ENCODE measurements at regions not wholly inside any gene's neighbourhood (a gene's known extent, or its start where the extent isn't known, plus 50 kb on each side); places are given as distances from the start of the nearest gene placed in this dataset.

- Histone ChIP-seq H3K27ac (no peak overlapping the region), H4K20me1 (ENCODE audit: insufficient read depth) (no peaks in the 10 kb centered on the region), H3K79me2 (ENCODE audit: insufficient read depth, low read depth) (no peaks in the 10 kb centered on the region), H3K27me3 (ENCODE audit: insufficient read depth, low read depth) (no peaks in the 10 kb centered on the region), H3K4me3 (IDR thresholded peaks at IDR 0.05; ENCODE audit: insufficient read depth, low read depth, low read length) (no peak overlapping the region), H3K4me2 (no peak overlapping the region), H3K36me3 (ENCODE audit: insufficient read depth) (no peaks in the 10 kb centered on the region), H2AFZ (ENCODE audit: low read depth) (no peak overlapping the region), H3K9ac (no peak overlapping the region), H3K4me1 (ENCODE audit: low read depth, poor library complexity, severe bottlenecking) (no peaks in the 10 kb centered on the region)
- no peak for TF ChIP-seq CTCF (conservative IDR thresholded peaks at IDR 0.05; ENCODE audit: low read depth, low read length)
Observed at GRCh38 chr2:107313316-107313715, 427.3 kb upstream of the ST6GAL2 start.

- H3K4me1 ChIP-seq (ENCODE audit: low read depth, poor library complexity, severe bottlenecking), result no peaks in the 10 kb centered on the region
- H2AFZ ChIP-seq (ENCODE audit: low read depth), result no peak overlapping the region
- H3K27me3 ChIP-seq (ENCODE audit: insufficient read depth, low read depth), result no peaks in the 10 kb centered on the region
- H3K4me3 ChIP-seq (IDR thresholded peaks at IDR 0.05; ENCODE audit: insufficient read depth, low read depth, low read length), result no peak overlapping the region
- H4K20me1 ChIP-seq (ENCODE audit: insufficient read depth), result no peaks in the 10 kb centered on the region
- H3K36me3 ChIP-seq (ENCODE audit: insufficient read depth), result no peaks in the 10 kb centered on the region
- no peak overlapping the region for H3K9ac ChIP-seq
- no peak for TF ChIP-seq CTCF (conservative IDR thresholded peaks at IDR 0.05; ENCODE audit: low read depth, low read length)
- no peak overlapping the region for H3K27ac ChIP-seq
- H3K4me2 ChIP-seq, result no peak overlapping the region
- H3K79me2 ChIP-seq (ENCODE audit: insufficient read depth, low read depth), result no peaks in the 10 kb centered on the region
Observed at GRCh38 chr2:107320881-107321280, 434.9 kb upstream of the ST6GAL2 start.

- no peak for TF ChIP-seq CTCF (conservative IDR thresholded peaks at IDR 0.05; ENCODE audit: low read depth, low read length)
- H3K9ac ChIP-seq, result no peak overlapping the region
- no peaks in the 10 kb centered on the region for H4K20me1 ChIP-seq (ENCODE audit: insufficient read depth)
- no peaks in the 10 kb centered on the region for H3K27me3 ChIP-seq (ENCODE audit: insufficient read depth, low read depth)
- H3K4me3 ChIP-seq (IDR thresholded peaks at IDR 0.05; ENCODE audit: insufficient read depth, low read depth, low read length), result no peak overlapping the region
- H2AFZ ChIP-seq (ENCODE audit: low read depth), result no peak overlapping the region
- H3K36me3 ChIP-seq (ENCODE audit: insufficient read depth), result no peaks in the 10 kb centered on the region
- no peaks in the 10 kb centered on the region for H3K79me2 ChIP-seq (ENCODE audit: insufficient read depth, low read depth)
- no peak overlapping the region for H3K27ac ChIP-seq
- no peak overlapping the region for H3K4me2 ChIP-seq
- peaks cover 4% of the 10 kb centered on the region for H3K4me1 ChIP-seq (ENCODE audit: low read depth, poor library complexity, severe bottlenecking)
Observed at GRCh38 chr2:107322416-107322815, 436.4 kb upstream of the ST6GAL2 start.

- H3K79me2 ChIP-seq (ENCODE audit: insufficient read depth, low read depth), result no peaks in the 10 kb centered on the region
- H3K36me3 ChIP-seq (ENCODE audit: insufficient read depth), result no peaks in the 10 kb centered on the region
- H4K20me1 ChIP-seq (ENCODE audit: insufficient read depth), result no peaks in the 10 kb centered on the region
- no peak overlapping the region for H2AFZ ChIP-seq (ENCODE audit: low read depth)
- no peak overlapping the region for H3K4me3 ChIP-seq (IDR thresholded peaks at IDR 0.05; ENCODE audit: insufficient read depth, low read depth, low read length)
- no peak overlapping the region for H3K27ac ChIP-seq
- no peak overlapping the region for H3K4me2 ChIP-seq
- no peaks in the 10 kb centered on the region for H3K27me3 ChIP-seq (ENCODE audit: insufficient read depth, low read depth)
- TF ChIP-seq CTCF (conservative IDR thresholded peaks at IDR 0.05; ENCODE audit: low read depth, low read length), result no peak
- H3K9ac ChIP-seq, result no peak overlapping the region
- H3K4me1 ChIP-seq (ENCODE audit: low read depth, poor library complexity, severe bottlenecking), result peaks cover 4% of the 10 kb centered on the region
Observed at GRCh38 chr2:107323946-107324565, 438.1 kb upstream of the ST6GAL2 start.
